ENCODE measurements at regions not wholly inside any gene's neighbourhood (a gene's known extent, or its start where the extent isn't known, plus 50 kb on each side); places are given as distances from the start of the nearest gene placed in this dataset.

- no peak overlapping the region for H4K5ac ChIP-seq (ENCODE audit: insufficient read length, low read depth, low read length)
- TF ChIP-seq SRF (IDR thresholded peaks at IDR 0.05; ENCODE audit: low read depth, low read length), result no peak
- no peak for TF ChIP-seq GTF2F1 (IDR thresholded peaks at IDR 0.05; ENCODE audit: borderline replicate concordance, low read depth, low read length)
- TF ChIP-seq E2F6 (IDR thresholded peaks at IDR 0.05), result no peak
- TF ChIP-seq CTCF (IDR thresholded peaks at IDR 0.05; ENCODE audit: control extremely low read depth in 1 of 3, insufficient read depth in 1 of 3, low read depth in 1 of 3, low read length in 3 of 3), result no peak
- TF ChIP-seq SP4 (IDR thresholded peaks at IDR 0.05; ENCODE audit: low read length), result no peak
- no peak for TF ChIP-seq BRCA1 (IDR thresholded peaks at IDR 0.05; ENCODE audit: low read depth, low read length)
- TF ChIP-seq HDAC6 (IDR thresholded peaks at IDR 0.05; ENCODE audit: low read depth, low read length), result no peak
- no peak for TF ChIP-seq EP300 (IDR thresholded peaks at IDR 0.05; ENCODE audit: borderline replicate concordance in 1 of 2, low read depth in 2 of 2, low read length in 2 of 2)
- no peak for TF ChIP-seq BCL11A (IDR thresholded peaks at IDR 0.05; ENCODE audit: low read depth in 2 of 2, low read length in 2 of 2)
- TF ChIP-seq CTBP2 (IDR thresholded peaks at IDR 0.05; ENCODE audit: borderline replicate concordance, insufficient read depth, insufficient read length, low read length), result no peak
- no peak for TF ChIP-seq CEBPB (IDR thresholded peaks at IDR 0.05; ENCODE audit: low read depth, low read length)
Observed at GRCh38 chr3:88220126-88220525, 70.4 kb downstream of the C3orf38 start.

More at GRCh38 chr3:88220126-88220525, 70.4 kb downstream of the C3orf38 start:
- FAIRE-seq, result no peak
- Histone ChIP-seq H3K4me1 (replicated peaks in 1 of 4; ENCODE audit: control insufficient read depth in 3 of 4, insufficient read depth in 4 of 4, low read length in 3 of 4) (no peaks in the 10 kb centered on the region; a peak in 1 of 7 replicates), H3K23me2 (ENCODE audit: low read depth, low read length) (no peaks in the 10 kb centered on the region), H2AK5ac (ENCODE audit: low read depth, low read length) (no peak overlapping the region), H3K9me3 (ENCODE audit: insufficient read depth in 2 of 2, low read depth in 1 of 2, low read length in 1 of 2) (no peaks in the 10 kb centered on the region), H3K4ac (replicated peaks; ENCODE audit: insufficient read length, low read depth, low read length) (no peak overlapping the region), H2BK12ac (ENCODE audit: low read depth, low read length) (no peak overlapping the region), H4K8ac (ENCODE audit: extremely low read depth, insufficient read depth, low read length) (no peak overlapping the region), H3K56ac (replicated peaks; ENCODE audit: insufficient read length, low read depth, low read length) (no peak overlapping the region), H2BK120ac (replicated peaks; ENCODE audit: low read depth, low read length) (no peak overlapping the region), H3K14ac (ENCODE audit: insufficient read length) (no peak overlapping the region), H3K4me3 (ENCODE audit: extremely low read depth in 1 of 4, insufficient read depth in 2 of 4, low read depth in 3 of 4, low read length in 4 of 4) (no peak overlapping the region), H3K4me2 (ENCODE audit: insufficient read depth in 1 of 2, low read depth in 2 of 2, low read length in 2 of 2) (no peak overlapping the region), H3K27me3 (replicated peaks in 1 of 4; ENCODE audit: control insufficient read depth in 3 of 4, extremely low read depth in 1 of 4, insufficient read depth in 3 of 4, low read length in 3 of 4) (no peaks in the 10 kb centered on the region), H3K79me1 (ENCODE audit: low read depth, low read length) (no peaks in the 10 kb centered on the region), H2BK5ac (ENCODE audit: low read depth, low read length) (no peak overlapping the region), H3K18ac (ENCODE audit: extremely low read depth, low read length) (no peak overlapping the region), H3K36me3 (ENCODE audit: control insufficient read depth in 2 of 4, insufficient read depth in 4 of 4, low read length in 3 of 4) (no peaks in the 10 kb centered on the region), H3K79me2 (ENCODE audit: control insufficient read depth in 1 of 2, insufficient read depth in 2 of 2, low read length in 2 of 2) (no peaks in the 10 kb centered on the region), H2BK15ac (ENCODE audit: low read length) (no peak overlapping the region), H2AFZ (ENCODE audit: low read length) (no peak overlapping the region), H4K91ac (replicated peaks; ENCODE audit: insufficient read length, low read length) (no peak overlapping the region), H3K23ac (ENCODE audit: insufficient read length) (no peak overlapping the region), H4K20me1 (replicated peaks in 1 of 2; ENCODE audit: control insufficient read depth in 1 of 2, insufficient read depth in 2 of 2, low read length in 2 of 2) (no peaks in the 10 kb centered on the region), H3K27ac (ENCODE audit: low read depth, low read length) (no peak overlapping the region), H3K9ac (replicated peaks in 1 of 4; ENCODE audit: extremely low read depth in 1 of 4, low read depth in 3 of 4, low read length in 3 of 4) (no peak overlapping the region), H2BK20ac (ENCODE audit: low read length) (no peak overlapping the region)
- 72% methylated on average over 4 of the region's 4 CpGs; no CpG with 5 or more reads in 1 of the 2 experiments for WGBS, 2 experiments (ENCODE audit: extremely low coverage in 1 of 2, insufficient coverage in 1 of 2, insufficient read length in 1 of 2, insufficient replicate concordance in 2 of 2, low coverage in 1 of 2, low lambda C conversion rate in 2 of 2, missing lambda C conversion rate in 1 of 2)
- ChIA-PET CTCF (ENCODE audit: partially characterized antibody) (interaction anchor here (0.7 to 3.3 kb wide), 13 partner anchors 10 to 1632 kb away, joined by 3 to 32 read pairs (median 4); no protein-coding TSS in a partner anchor), POLR2A (ENCODE audit: partially characterized antibody) (interaction anchor here (0.6 kb wide), 1 partner anchor 186 kb away, joined by 3 read pairs; no protein-coding TSS in a partner anchor)
- DNase-seq (ENCODE audit: low read depth in 1 of 2, low spot score in 2 of 2), result no peak

Measured in H1 (cell line).